ENCODE measurements at regions not wholly inside any gene's neighbourhood (a gene's known extent, or its start where the extent isn't known, plus 50 kb on each side); places are given as distances from the start of the nearest gene placed in this dataset.
"Not testable (repeated sequence)": the region's sequence is repeated elsewhere in the genome, so short reads cannot be mapped to it uniquely, and the experiment has no call there.

DNA sequence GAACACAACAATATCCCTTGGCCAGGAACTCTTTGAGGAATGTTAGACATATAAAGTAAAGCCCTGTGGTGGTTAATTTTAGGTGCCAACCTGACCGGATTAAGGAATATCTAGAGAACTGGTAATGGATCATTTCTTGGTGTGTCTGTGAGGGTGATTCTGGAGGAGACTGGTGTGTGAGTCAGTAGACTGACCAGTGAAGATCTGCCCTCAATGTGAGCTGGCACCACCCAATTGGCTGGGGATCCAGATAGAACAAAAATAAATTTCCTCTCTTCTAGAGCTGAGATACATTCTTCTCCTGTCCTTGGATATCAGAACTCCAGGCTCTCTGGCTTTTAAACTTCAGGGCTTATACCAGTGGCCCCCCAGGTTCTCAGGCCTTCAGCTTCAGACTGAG lies 56.2 kb upstream of the TNPO1 start:
- DNase-seq: no peak

DNA sequence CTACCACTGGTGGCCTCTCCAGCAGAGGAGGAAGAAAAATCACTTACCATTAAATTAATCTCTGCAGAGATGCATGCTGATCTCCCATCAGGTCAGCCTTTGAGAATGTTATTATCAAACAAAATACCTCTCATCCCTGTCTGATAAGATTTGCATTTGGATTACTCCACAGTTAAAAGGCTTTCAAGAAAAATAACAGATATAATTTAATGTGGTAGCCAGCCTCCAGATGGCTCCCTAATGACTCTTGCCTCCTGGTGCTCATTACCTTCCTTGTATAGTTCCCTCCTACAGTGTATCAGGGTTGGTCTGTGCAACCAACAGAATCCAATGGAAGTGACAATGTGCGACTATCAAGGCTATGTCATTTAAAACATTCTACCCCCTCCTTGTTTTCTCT lies 63.6 kb upstream of the TNPO1 start:
- DNase-seq: no peak

DNA sequence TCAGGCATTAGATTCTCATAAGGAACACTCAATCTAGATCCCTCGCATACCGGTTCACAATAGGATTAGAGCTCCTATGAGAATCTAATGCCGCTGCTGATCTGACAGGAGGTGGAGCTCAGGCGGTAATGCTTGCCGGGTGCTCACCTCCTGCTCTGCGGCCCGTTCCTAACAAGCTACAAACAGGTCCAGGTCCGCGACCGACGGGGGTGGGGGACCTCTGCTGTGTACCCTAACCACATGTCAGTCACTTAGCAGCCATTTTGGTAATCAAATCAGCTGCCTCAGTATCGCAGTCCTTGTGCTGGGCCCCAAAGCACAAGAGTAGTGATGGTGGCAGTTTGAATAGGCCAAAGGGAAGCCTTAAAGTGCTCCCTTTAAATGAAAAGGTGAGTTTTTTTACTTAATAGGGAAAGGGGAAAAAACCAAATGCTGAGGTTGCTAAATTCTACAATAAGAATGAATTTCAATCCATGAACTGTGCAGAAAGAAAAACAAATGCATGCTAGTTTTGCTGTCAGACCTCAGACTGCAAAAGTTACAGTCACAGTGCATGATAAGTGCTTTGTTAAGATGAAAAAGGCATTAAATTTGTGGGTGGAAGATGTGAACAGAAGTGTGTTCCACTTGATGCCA lies 67.0 kb upstream of the TNPO1 start:
- DNase-seq: no peak

DNA sequence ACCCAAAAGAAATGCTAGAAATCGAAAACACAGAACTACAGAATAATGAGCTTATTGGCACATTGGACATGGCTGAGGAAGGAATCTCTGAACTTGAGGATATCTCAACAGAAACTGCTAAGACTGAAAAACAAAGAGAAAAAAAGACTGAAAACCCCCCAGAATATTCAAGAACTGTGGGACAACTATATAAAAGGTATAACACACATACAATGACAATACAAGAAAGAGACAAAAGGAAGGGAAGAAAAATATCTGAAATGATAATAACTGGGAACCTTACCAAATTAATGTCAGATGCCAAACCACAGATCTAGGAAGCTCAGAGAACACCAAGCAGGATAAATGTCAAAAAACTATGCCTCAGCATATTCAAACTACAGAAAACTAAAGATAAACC lies 68.6 kb upstream of the TNPO1 start:
- DNase-seq: no peak

DNA sequence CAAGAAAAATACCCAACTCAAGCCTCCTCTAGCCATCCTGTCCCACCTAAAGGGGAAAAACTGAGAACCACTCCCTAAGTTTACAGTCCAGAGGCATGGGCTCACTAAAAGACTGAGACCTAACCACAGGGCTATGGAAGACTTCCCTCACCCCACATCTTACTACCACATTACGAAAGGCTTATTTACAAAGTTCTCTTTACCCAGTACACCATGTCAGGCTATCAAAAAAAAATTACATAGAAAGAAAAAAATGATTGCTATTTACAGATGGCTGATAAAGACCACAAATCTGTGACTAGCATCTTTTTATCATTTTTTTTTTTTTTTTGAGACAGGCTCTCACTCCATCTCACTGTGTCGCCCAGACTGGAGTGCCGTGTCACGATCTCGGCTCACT lies 69.7 kb upstream of the TNPO1 start:
- no peak for DNase-seq

DNA sequence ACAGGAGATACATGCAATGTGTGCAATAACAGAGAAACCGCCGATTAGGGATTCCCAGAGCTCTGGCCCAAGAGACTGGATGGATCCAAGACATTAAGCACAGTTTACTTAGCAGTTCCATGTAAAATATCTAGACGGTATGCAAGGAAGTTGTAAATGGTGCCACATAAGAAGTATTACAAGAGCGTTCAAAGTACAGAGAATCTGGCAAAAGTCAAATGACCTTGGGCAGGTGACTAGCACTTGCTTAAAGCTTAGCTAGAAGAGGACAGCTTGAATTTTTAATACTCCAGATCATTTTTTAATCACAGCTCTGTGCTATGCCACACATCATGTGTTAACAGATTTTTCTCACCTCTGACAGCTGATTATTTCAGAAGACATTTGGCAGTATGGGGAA lies 72.3 kb upstream of the TNPO1 start:
- no peak for DNase-seq

DNA sequence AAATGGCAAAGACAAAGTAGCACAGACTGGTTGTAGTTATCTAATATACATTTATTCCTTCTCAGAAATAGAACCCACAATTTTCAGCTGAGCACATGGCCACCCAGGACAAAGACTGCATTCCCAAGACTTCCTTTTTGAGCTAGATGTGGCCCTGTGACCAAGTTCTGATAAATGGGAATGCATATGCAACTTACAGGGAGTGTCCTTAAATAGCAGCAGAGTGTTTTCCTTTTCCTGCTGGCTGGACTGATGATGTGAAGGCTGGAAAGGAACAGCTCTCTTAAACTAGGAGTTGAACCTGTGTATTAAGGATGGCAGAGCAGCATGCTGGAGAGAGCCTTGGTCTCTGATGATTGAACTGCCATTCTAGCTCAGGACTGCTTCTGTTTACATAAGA lies 74.7 kb upstream of the TNPO1 start:
- no peak for DNase-seq

DNA sequence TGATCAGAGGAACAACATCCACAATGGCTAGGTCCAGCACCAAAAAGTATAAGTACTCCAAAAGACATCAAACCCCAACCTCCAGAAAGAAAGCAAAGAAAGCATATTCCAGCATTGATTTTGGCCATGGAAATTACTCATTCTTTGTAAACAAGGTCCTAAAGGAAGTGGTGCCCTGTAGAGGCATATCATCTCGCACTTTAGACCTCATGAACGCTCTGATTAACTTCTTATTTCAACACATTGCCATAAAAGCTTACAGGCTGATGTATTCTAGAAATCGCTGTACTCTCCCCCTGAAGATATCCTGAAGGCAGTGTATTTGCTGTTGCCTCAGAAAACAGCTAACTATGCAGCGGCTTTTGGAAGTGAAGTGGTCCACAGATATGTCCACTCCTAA lies 82.7 kb upstream of the TNPO1 start:
- DNase-seq: no peak

DNA sequence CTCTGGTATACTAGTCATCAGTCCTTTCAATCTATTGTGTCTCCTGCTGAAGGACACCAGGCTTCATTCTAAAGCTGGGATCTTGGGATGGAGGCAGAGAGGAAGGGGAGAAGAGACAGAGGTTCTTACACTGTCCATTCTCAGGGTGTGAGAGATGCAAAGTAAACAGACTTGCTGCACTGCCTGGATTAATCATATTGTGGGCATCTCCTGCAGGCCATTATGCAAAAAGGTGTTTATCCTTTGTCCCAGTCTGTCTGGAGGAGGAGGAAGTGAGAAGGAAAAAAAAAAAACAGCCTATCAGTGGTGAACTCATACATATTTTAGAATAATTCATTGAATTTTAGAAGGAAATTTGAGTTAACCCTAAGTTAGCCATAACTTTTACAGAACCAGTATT lies 92.9 kb upstream of the TNPO1 start:
- DNase-seq: no peak

DNA sequence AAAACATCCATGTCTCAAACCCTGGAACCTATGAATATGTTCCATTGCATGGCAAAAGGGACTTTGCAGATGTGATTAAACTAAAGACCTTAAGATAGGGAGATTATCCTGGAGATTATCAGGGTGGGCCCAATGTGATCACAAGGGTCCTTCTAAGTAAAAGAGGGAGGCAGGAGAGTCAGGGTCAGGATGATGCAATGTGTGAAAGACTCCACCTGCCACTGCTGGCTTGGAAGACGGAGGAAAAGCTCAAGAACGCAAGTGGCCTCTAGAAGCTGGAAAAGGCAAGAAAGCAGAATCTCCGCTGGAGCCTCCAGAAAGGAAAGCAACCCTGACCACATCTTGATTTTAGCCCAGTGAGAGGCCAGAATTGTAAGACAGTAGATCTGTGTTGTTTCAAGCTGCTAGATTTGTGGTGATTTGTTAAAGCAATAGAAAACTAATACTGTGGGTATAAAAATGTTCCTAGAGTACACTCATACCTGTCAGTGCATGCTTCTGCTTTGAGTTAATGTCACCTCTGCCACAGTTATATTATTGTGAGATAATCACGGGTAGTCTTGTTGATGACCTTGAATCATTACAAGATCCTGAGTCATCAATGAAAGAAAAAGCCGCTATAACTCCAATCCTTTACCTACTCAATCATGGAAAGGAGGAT lies 93.5 kb upstream of the TNPO1 start:
- no peak for DNase-seq

DNA sequence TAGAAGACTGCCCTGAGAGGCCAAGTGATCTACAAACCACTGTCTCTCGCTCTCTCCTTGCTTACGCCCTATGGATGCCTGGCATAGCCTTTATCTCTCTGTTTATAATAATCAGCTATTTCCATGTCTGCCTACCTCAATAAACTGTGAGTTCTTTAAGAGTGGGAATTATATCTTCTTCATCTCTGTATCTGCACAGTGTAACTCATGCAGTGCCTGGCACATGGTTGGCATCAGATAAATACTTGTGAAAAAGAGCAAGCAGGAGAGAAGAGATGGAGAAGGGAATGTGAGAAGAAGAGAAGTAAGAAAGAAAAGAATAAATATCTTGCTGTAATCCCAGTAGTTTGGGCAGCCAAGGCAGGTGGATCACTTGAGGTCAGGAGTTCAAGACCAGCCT lies 94.6 kb upstream of the TNPO1 start:
- no peak for DNase-seq

DNA sequence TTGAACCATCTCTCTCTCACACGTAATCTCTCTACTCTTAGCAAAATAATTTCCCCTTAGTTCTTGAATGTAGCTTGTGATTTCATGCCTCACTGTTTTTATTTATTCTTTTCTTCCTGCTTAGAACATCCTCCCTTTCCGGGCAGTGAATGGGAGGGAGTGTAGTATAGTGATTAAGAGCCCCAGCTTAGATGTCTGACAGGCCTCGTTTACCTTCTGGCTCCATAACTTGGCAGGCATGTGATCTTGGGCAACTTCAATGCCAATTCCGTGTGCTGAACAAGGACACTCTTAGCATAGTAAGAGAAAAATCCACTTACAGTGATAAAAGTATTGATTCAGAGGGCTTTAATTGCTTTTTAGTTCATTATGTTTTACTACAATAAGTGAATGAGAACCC lies 96.3 kb upstream of the TNPO1 start:
- DNase-seq: no peak

DNA sequence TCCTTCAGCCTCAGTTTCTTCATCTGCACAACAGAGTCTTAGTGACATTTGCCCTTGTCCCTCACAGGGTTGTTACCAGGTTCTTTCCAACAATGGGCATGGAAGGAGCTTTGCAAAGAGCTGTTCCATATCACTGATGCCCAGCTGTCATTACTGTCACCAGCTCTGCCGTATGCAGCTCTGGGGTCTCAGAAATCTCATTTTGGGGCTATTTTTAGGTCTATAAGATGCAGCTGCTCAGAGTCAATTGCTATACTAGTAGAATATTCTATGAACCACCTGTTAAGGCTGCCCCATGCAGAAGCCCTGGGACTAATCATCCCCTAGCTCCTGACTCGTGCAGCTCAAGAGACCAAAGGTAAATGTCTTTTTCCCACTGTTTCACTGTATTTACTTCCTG lies 105.1 kb upstream of the TNPO1 start:
- DNase-seq: no peak

DNA sequence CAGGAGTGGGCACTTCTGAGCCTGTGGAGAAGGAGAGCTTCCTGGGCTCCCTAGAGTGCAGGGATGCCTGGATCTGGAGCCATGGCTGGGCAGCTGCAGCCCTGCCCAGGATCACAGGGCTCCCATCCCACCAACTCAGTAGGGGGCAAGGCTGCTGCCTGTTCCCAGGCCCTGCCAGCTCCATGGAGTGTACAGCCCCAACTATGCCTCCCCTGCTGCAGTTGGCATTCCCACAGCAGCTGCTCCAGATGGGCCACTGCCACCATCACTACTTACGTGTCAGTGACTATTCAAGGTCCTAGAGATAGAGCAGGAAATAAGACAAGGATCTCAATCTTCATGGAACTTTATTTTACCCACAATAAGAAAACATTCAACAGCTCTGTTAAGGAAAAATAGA lies 107.1 kb upstream of the TNPO1 start:
- no peak for DNase-seq

DNA sequence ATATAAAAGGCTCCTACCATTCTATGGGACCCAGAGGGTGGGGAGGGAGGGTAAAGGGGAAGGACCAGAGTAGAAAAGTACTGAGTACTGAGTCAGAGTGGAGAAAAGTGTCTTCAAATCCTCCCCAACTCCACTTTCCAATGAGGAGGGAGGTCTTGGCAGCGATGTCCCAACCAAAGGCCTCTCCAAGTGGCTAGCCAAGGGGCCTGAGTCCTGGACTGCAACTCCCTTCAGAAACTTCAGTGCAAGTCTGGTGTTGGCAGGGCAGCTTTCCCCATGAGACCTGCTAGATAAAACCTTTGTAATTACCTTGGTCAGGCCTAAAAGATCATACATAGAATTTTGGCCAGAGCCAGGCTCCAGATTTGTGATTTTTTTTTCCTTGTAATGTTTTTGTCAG lies 111.3 kb upstream of the TNPO1 start:
- DNase-seq: no peak

DNA sequence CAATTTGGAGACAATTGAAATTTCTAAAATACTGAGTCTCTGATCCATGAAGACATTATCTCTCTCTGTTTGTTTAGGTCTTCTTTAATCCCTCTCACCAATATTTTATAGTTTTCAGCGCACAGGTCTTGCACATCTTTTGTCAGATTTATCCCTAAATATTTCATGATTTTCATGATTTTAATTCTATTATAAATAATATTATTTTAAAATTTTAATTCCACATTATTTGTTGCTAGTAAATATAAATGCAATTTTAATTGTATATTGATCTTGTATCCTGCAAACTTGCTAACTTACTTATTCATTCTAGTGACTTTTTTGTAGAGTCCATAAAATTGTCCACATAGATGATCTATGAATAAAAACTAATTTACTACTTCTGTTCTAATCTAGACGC lies 112.6 kb upstream of the TNPO1 start:
- no peak for DNase-seq

DNA sequence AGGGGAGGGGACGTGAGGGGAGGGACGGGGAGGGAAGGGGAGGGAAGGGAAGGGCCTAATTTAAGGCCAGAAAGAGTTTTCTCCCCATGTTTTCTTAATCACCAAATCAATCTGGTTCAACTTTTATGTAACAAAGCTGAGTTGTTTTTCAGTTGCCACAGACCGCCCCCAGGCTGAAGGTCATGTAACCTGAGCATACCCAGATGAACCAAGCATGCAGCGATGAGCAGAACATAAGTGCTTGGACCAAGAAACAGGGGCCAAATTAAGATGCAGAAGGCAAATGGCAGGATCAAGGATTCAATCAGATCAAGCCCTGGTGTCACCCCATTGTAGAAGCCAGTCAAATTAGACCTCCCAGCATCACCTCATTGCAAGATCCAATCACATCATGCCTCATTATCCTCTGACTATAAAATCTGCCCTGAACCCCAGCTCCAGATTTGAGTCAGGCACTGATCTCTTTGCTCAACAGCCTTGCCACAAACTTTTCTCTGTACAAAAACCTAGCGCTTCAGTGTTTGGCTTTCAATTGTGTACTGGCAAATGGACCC lies 113.5 kb upstream of the TNPO1 start:
- no peak for DNase-seq

DNA sequence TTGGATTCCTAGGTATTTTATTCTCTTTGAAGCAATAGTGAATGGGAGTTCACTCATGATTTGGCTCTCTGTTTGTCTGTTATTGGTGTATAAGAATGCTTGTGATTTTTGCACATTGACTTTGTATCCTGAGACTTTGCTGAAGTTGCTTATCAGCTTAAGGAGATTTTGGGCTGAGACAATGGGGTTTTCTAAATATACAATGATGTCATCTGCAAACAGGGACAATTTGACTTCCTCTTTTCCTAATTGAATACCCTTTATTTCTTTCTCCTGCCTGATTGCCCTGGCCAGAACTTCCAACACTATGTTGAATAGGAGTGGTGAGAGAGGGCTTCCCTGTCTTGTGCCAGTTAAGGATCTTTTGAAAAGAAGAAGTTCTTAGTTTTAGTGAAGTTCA lies 114.4 kb upstream of the TNPO1 start:
- not testable (repeated sequence) for DNase-seq

DNA sequence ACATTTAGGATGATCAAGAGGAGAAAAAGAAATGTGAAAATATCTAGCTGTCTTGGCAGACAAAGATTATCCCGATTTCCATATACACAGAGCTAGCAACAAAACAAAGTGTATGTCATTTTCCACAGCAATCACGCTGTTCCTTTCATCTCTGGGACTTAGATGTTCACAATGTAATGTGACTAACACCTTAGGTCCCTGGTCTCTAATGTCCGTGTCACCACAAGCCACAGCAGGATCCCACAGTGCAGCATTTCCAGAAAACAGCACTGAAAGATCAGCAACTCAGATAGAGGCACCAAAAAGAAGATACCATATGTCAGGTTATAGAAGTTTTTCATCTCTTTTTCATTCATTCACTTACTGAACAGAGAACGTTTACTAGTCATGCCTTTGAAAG lies 118.0 kb upstream of the TNPO1 start:
- DNase-seq: no peak

DNA sequence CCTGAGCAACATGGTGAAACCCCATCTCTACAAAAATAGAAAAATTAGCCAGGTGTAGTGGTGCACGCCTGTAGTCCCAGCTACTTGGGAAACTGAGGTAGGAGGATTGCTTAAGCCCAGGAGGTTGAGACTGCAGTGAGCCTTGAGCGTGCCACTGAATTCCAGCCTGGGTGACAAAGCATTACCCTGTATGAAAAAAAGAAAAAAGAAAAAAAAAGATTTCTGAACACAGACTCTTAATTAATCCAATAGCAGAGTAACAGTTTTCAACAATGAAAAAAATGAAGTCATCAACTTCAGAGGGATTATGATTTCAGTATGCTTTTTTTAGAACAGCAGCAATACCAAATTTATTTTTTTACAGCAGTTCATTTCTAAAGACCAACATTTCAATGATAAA lies 118.8 kb upstream of the TNPO1 start:
- no peak for DNase-seq

DNA sequence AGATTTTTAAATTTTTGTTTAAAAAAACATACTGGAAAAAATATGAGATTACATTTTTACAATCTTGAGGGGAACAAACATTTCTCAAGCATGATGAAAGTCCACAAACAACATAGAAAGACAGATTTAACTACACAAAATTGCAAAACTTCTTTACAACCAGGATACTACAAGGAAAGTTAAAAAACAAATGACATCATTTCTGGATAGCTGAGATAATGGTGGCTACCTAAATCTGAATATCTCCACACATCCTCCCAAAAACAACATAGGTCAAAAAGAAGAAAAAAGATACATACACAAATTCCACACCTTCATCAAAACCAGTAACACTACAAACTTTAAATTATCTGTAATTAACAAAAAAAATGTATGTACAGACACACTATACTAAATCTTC lies 120.8 kb upstream of the TNPO1 start:
- DNase-seq: no peak

DNA sequence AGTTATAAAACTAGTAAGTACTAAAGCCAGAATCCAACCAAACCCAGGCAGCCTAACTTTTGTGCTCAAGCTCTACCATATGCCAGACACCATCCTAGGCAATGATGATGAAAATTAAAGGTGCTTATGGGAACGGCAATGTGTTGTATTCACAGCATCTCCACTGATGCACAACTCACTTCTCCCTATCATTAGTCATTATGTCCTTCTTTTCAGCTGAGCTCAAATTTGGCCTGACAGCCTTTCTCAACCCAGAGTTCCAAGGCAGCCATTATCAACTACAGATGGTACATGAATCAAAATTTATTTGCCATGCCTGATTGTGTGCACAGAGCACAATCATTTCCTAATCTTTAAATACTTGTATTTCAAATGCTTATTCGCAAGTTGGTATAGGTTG lies 121.6 kb upstream of the TNPO1 start:
- DNase-seq: no peak

DNA sequence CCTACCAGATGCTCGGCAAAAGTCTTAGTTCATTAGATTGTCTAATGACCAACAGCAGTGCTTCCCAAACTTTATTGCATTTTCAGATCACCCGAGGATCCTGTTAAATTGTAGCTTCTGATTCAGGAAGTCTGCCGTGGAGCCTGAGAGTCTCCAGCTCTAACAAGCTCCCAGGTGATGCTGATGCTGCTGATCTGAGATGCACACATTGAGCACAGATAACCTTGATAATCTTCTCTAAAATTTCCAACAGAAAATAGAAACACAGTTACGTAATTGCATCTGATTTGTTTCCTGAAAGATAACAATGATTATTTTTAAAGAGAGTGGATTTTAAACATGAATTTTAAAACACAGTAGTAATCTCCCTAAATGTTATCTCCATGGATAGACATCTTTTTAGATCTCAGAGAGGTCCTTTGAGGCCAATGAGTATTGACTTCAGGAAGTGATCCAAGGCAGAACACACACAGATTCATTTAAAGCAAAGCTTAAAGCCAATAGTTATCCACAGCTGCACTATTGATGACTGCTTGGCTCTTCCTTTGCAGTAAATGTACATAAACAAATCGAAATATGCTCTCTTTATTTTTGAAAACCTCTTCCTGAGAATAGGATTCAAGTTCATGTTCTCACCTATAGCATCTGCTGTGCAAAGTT lies 122.8 kb upstream of the TNPO1 start:
- no peak for DNase-seq

DNA sequence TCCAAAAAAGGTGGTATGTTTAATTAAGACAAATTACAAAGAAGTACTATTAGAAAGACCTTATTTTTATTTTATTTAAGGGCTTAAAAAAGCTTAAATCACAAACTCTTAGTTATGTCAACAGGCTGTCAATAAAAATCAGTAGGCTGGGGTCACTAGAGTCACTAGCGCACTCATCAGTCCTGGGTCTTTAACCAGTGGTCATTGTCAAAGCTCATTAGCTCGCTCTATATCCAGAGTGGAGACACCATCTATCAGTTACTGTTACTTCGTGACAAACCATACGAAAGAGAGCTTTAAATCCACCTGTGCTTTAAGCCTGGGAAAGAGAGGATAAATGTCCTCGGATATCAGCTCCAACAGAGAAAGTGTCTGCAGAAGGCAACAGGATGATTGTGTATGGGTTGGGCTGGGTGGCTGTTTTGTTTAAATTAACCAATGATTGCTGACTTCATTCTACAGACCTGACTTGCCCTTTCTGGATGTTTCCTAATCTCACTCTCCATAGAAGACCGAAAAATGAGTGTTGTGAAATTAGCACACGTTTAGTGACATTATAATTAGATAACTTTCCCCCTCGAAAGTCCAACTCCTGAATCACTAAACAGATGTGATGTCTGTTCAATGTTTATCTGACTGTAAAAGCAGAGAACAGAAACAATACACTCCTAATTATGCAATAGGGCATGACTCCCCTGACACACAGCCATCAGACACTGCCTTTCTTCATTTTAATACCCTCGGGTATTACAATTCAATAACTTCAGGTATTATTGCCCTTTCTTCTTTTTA lies 123.6 kb upstream of the TNPO1 start:
- no peak for DNase-seq

All from stimulated activated naive CD4-positive, alpha-beta T cell treated with Interleukin-2 at 50 U/mL for 16 hours (primary cell).